ENCODE measurements at regions not wholly inside any gene's neighbourhood (a gene's known extent, or its start where the extent isn't known, plus 50 kb on each side); places are given as distances from the start of the nearest gene placed in this dataset.
A peak's percentile ranks its signal among the peaks of the same experiment; 100 is the strongest.
"Not testable (repeated sequence)": the region's sequence is repeated elsewhere in the genome, so short reads cannot be mapped to it uniquely, and the experiment has no call there.

- no peak for DNase-seq (ENCODE audit: low spot score)
Observed at GRCh38 chr18:29871246-29871645, 1171.3 kb downstream of the DSC3 start.

GRCh38 chr18:29862824-29863223 lies 1179.7 kb downstream of the DSC3 start:
- no peak for DNase-seq (ENCODE audit: low spot score)

- no peak for DNase-seq (ENCODE audit: low spot score)
Observed at GRCh38 chr18:29855637-29856036, 1186.9 kb downstream of the DSC3 start.

- no peak for DNase-seq (ENCODE audit: low spot score)
Observed at GRCh38 chr18:29853126-29853525, 1189.4 kb downstream of the DSC3 start.

GRCh38 chr18:29849144-29849543 lies 1193.4 kb downstream of the DSC3 start:
- no peak for DNase-seq (ENCODE audit: low spot score)

GRCh38 chr18:29841631-29842030 lies 1200.9 kb downstream of the DSC3 start:
- DNase-seq (ENCODE audit: low spot score): no peak

GRCh38 chr18:29840089-29840488 lies 1202.5 kb downstream of the DSC3 start:
- peak; percentile 64 for DNase-seq (ENCODE audit: low spot score)

- DNase-seq (ENCODE audit: low spot score): not testable (repeated sequence)
Observed at GRCh38 chr18:29838961-29839360, 1203.6 kb downstream of the DSC3 start.

- DNase-seq (ENCODE audit: low spot score): no peak
Observed at GRCh38 chr18:29838556-29838955, 1204.0 kb downstream of the DSC3 start.

GRCh38 chr18:29823671-29824070 lies 1218.9 kb downstream of the DSC3 start:
- DNase-seq (ENCODE audit: low spot score): no peak

- DNase-seq (ENCODE audit: low spot score): no peak
Observed at GRCh38 chr18:29821544-29821943, 1221.0 kb downstream of the DSC3 start.

GRCh38 chr18:29811519-29811918 lies 1231.0 kb downstream of the DSC3 start:
- no peak for DNase-seq (ENCODE audit: low spot score)

GRCh38 chr18:29780816-29781215 lies 1261.7 kb downstream of the DSC3 start:
- DNase-seq (ENCODE audit: low spot score): no peak

GRCh38 chr18:29779096-29779495 lies 1263.4 kb downstream of the DSC3 start:
- DNase-seq (ENCODE audit: low spot score): no peak

GRCh38 chr18:29753379-29753778 lies 1289.2 kb downstream of the DSC3 start:
- peak; percentile 10 for DNase-seq (ENCODE audit: low spot score)

GRCh38 chr18:29749704-29750103 lies 1292.8 kb downstream of the DSC3 start:
- DNase-seq (ENCODE audit: low spot score): peak; percentile 2

- DNase-seq (ENCODE audit: low spot score): no peak
Observed at GRCh38 chr18:29741461-29741860, 1301.1 kb downstream of the DSC3 start.

- no peak for DNase-seq (ENCODE audit: low spot score)
Observed at GRCh38 chr18:29737620-29738019, 1304.9 kb downstream of the DSC3 start.

- DNase-seq (ENCODE audit: low spot score): no peak
Observed at GRCh38 chr18:29737190-29737589, 1305.4 kb downstream of the DSC3 start.

GRCh38 chr18:29730073-29730472 lies 1312.5 kb downstream of the DSC3 start:
- no peak for DNase-seq (ENCODE audit: low spot score)

GRCh38 chr18:29726646-29727045 lies 1315.9 kb downstream of the DSC3 start:
- no peak for DNase-seq (ENCODE audit: low spot score)

GRCh38 chr18:29723486-29723885 lies 1319.1 kb downstream of the DSC3 start:
- DNase-seq (ENCODE audit: low spot score): not testable (repeated sequence)

- DNase-seq (ENCODE audit: low spot score): not testable (repeated sequence)
Observed at GRCh38 chr18:29715960-29716359, 1326.6 kb downstream of the DSC3 start.

- no peak for DNase-seq (ENCODE audit: low spot score)
Observed at GRCh38 chr18:29712785-29713184, 1329.8 kb downstream of the DSC3 start.

- no peak for DNase-seq (ENCODE audit: low spot score)
Observed at GRCh38 chr18:29711932-29712331, 1330.6 kb downstream of the DSC3 start.

Measured in RKO (cell line).